HEK293T (cell line): ENCODE measurements at regions not wholly inside any gene's neighbourhood (a gene's known extent, or its start where the extent isn't known, plus 50 kb on each side); places are given as distances from the start of the nearest gene placed in this dataset.

Experiments
- ARNT ChIP-seq: fragments of 450-650 bp; IDR thresholded peaks from 2 replicates; pipeline ENCODE4 v1.6.1; 2017; ENCODE audit warnings: mild to moderate bottlenecking
- BHLHE40 ChIP-seq: fragments of 450-650 bp; IDR thresholded peaks from 2 replicates; pipeline ENCODE4 v1.6.1; 2016; ENCODE audit warnings: mild to moderate bottlenecking, moderate library complexity, borderline replicate concordance
- CTBP1 ChIP-seq: fragments of 450-650 bp; IDR thresholded peaks from 2 replicates; pipeline ENCODE4 v1.6.1; 2016; ENCODE audit warnings: borderline replicate concordance
- ELF4 ChIP-seq: fragments of 450-650 bp; IDR thresholded peaks from 2 replicates; pipeline ENCODE4 v1.6.1; 2017; ENCODE audit warnings: antibody characterized with exemption
- FOXA1 ChIP-seq: fragments of 450-650 bp; IDR thresholded peaks from 2 replicates; pipeline ENCODE4 v1.6.1; 2016; ENCODE audit warnings: mild to moderate bottlenecking
- FOXM1 ChIP-seq: fragments of 450-650 bp; IDR thresholded peaks from 2 replicates; pipeline ENCODE4 v1.6.1; 2017; ENCODE audit warnings: mild to moderate bottlenecking, borderline replicate concordance
- HDGF ChIP-seq: fragments of 450-650 bp; IDR thresholded peaks from 2 replicates; pipeline ENCODE4 v1.6.1; 2017; ENCODE audit warnings: antibody characterized with exemption, borderline replicate concordance
- NFRKB ChIP-seq: fragments of 450-650 bp; IDR thresholded peaks from 2 replicates; pipeline ENCODE4 v1.6.1; 2016; ENCODE audit warnings: mild to moderate bottlenecking, moderate library complexity
- SUZ12 ChIP-seq: fragments of 450-650 bp; IDR thresholded peaks from 2 replicates; pipeline ENCODE4 v1.6.1; 2016; ENCODE audit warnings: mild to moderate bottlenecking
- ZNF384 ChIP-seq: fragments of 450-650 bp; IDR thresholded peaks from 2 replicates; pipeline ENCODE4 v1.6.1; 2016
- TF ChIP-seq, protein P1 (sequence below): fragments of 450-650 bp; IDR thresholded peaks from 2 replicates; pipeline ENCODE4 v1.6.1; 2016

DNA sequence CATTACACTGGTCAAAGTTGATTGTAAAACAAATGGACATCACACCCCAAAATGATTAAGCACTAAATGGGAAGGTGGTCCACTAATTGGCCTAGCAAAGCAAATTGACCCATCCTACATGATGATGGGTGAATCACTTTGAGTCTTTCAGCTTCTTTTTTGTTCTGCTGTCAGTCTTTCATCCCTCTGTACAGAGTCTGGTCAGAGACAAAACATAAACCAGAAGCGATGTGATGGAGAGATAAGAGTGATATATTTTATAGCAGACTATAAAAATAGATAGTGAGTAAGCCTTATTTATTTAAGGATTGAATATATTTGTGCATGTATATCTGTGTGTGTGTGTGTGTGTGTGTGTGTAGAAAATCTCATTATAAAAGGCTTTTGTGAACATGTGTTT lies 618.4 kb upstream of the SOX9 start:
- no peak for TF ChIP-seq NFRKB
- no peak for TF ChIP-seq ZNF384
- no peak for TF ChIP-seq CTBP1
- TF ChIP-seq, protein P1, sequence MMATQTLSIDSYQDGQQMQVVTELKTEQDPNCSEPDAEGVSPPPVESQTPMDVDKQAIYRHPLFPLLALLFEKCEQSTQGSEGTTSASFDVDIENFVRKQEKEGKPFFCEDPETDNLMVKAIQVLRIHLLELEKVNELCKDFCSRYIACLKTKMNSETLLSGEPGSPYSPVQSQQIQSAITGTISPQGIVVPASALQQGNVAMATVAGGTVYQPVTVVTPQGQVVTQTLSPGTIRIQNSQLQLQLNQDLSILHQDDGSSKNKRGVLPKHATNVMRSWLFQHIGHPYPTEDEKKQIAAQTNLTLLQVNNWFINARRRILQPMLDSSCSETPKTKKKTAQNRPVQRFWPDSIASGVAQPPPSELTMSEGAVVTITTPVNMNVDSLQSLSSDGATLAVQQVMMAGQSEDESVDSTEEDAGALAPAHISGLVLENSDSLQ: no peak
- TF ChIP-seq SUZ12: no peak
- TF ChIP-seq FOXA1: no peak
- no peak for TF ChIP-seq BHLHE40
- no peak for TF ChIP-seq FOXM1
- no peak for TF ChIP-seq HDGF
- TF ChIP-seq ELF4: no peak
- no peak for TF ChIP-seq ARNT
